MCF 10A (cell line): ENCODE measurements at regions not wholly inside any gene's neighbourhood (a gene's known extent, or its start where the extent isn't known, plus 50 kb on each side); places are given as distances from the start of the nearest gene placed in this dataset.

Experiments
- BruUV-seq: library from RNA; stranded (reverse); fragments of 400-500 nt; replicated peaks from 2 replicates; lab custom pipeline; 2021; lab: Mats Ljungman, UMichigan
- CTCF ChIA-PET: fragments of 300-600 bp; sonication (Branson Sonifier 250); formaldehyde crosslinking; extraction: SDS; loops from one replicate; lab custom pipeline; 2021; ENCODE audit warnings: antibody characterized with exemption, inconsistent platforms; lab: Yijun Ruan, JAX
- POLR2A ChIA-PET: fragments of 300-600, 350-650 bp; sonication (Branson Sonifier 250); formaldehyde crosslinking; extraction: SDS; loops from one replicate; lab custom pipeline; 2020; ENCODE audit warnings: antibody characterized with exemption, inconsistent platforms; lab: Yijun Ruan, JAX
- DNase-seq: peaks from one replicate; pipeline ENCODE4 v3.0.0-alpha.2; 2018; ENCODE audit not compliant: unreplicated experiment
- H3K27ac Mint-ChIP-seq: one replicate; pipeline ENCODE4 v1.8.0; 2022; ENCODE audit warnings: mild to moderate bottlenecking, low read depth, mixed read lengths; ENCODE audit not compliant: unreplicated experiment
- H3K27me3 Mint-ChIP-seq: one replicate; pipeline ENCODE4 v1.8.0; 2022; ENCODE audit warnings: mixed read lengths; ENCODE audit not compliant: insufficient read depth, unreplicated experiment
- H3K36me3 Mint-ChIP-seq: one replicate; pipeline ENCODE4 v1.8.0; 2022; ENCODE audit warnings: mild to moderate bottlenecking, moderate library complexity, mixed read lengths; ENCODE audit not compliant: insufficient read depth, unreplicated experiment
- H3K4me1 Mint-ChIP-seq: one replicate; pipeline ENCODE4 v1.8.0; 2022; ENCODE audit warnings: mixed read lengths; ENCODE audit not compliant: insufficient read depth, unreplicated experiment
- H3K4me3 Mint-ChIP-seq: one replicate; pipeline ENCODE4 v1.8.0; 2022; ENCODE audit warnings: mild to moderate bottlenecking, moderate library complexity, mixed read lengths; ENCODE audit not compliant: unreplicated experiment
- H3K9me3 Mint-ChIP-seq: one replicate; pipeline ENCODE4 v1.8.0; 2022; ENCODE audit warnings: mixed read lengths; ENCODE audit not compliant: unreplicated experiment
- intact Hi-C: fragments of 100-400 bp; cut with micrococcal nuclease; formaldehyde crosslinking; loops from 2 replicates; pipeline ENCODE4 v1.14.1; 2022
- TF ChIP-seq, protein P1 (sequence below): fragments of 200-600 bp; IDR thresholded peaks from one replicate; pipeline ENCODE4 v1.8.0; 2022; ENCODE audit warnings: antibody characterized with exemption, mild to moderate bottlenecking; ENCODE audit not compliant: unreplicated experiment

GRCh38 chr6:166767230-166767629, 140.2 kb upstream of the RPS6KA2 start:
- ChIA-PET POLR2A (no interaction called here), CTCF (interaction anchor here (0.6 to 0.7 kb wide), 2 partner anchors 222 to 699 kb away, joined by 3 read pairs; no protein-coding TSS in a partner anchor)
- TF ChIP-seq, protein P1, sequence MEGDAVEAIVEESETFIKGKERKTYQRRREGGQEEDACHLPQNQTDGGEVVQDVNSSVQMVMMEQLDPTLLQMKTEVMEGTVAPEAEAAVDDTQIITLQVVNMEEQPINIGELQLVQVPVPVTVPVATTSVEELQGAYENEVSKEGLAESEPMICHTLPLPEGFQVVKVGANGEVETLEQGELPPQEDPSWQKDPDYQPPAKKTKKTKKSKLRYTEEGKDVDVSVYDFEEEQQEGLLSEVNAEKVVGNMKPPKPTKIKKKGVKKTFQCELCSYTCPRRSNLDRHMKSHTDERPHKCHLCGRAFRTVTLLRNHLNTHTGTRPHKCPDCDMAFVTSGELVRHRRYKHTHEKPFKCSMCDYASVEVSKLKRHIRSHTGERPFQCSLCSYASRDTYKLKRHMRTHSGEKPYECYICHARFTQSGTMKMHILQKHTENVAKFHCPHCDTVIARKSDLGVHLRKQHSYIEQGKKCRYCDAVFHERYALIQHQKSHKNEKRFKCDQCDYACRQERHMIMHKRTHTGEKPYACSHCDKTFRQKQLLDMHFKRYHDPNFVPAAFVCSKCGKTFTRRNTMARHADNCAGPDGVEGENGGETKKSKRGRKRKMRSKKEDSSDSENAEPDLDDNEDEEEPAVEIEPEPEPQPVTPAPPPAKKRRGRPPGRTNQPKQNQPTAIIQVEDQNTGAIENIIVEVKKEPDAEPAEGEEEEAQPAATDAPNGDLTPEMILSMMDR: no peak
- DNase-seq: no peak
- no peaks in the 10 kb centered on the region for H3K4me1 Mint-ChIP-seq
- H3K27ac Mint-ChIP-seq: no peak overlapping the region
- no peaks in the 10 kb centered on the region for H3K36me3 Mint-ChIP-seq
- intact Hi-C loops: no loop called here
- H3K27me3 Mint-ChIP-seq: peaks cover 50% of the 10 kb centered on the region
- no peaks in the 10 kb centered on the region for H3K9me3 Mint-ChIP-seq
- H3K4me3 Mint-ChIP-seq: no peak overlapping the region
- BruUV-seq: no TSS peak

GRCh38 chr6:166766769-166767168, 139.7 kb upstream of the RPS6KA2 start:
- BruUV-seq: no TSS peak
- Mint-ChIP-seq H3K36me3 (no peaks in the 10 kb centered on the region), H3K27ac (no peak overlapping the region), H3K4me1 (no peaks in the 10 kb centered on the region), H3K4me3 (no peak overlapping the region), H3K9me3 (no peaks in the 10 kb centered on the region), H3K27me3 (peaks cover 46% of the 10 kb centered on the region)
- POLR2A ChIA-PET: interaction anchor here (0.7 kb wide), 1 partner anchor 22 kb away, joined by 3 read pairs; no protein-coding TSS in a partner anchor
- no peak for DNase-seq
- intact Hi-C loops: no loop called here
- TF ChIP-seq, protein P1: no peak
- CTCF ChIA-PET: interaction anchor here (0.6 to 1.0 kb wide), 4 partner anchors 8 to 699 kb away, joined by 3 to 9 read pairs (median 3); no protein-coding TSS in a partner anchor

DNA sequence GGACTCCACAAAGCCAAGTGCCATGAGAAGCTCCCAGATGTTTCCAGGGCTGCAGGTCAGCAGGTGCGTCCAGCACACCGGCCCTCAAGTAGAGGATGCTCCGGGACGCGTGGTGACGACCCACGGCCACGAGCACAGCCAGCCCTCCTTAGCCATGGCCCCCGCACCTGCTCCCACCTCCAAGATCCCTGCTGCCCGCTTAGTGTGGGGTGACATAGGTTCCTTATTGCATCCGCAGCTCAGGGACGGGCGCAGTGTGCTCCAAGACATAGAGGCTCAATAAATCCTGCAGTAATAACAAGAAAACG, 138.1 kb upstream of the RPS6KA2 start:
- POLR2A ChIA-PET: no interaction called here
- no peaks in the 10 kb centered on the region for H3K9me3 Mint-ChIP-seq
- no TSS peak for BruUV-seq
- TF ChIP-seq, protein P1: no peak
- intact Hi-C loops: no loop called here
- CTCF ChIA-PET: interaction anchor here (3.0 kb wide), 1 partner anchor 9 kb away, joined by 19 read pairs; no protein-coding TSS in a partner anchor
- no peaks in the 10 kb centered on the region for H3K36me3 Mint-ChIP-seq
- H3K27ac Mint-ChIP-seq: no peak overlapping the region
- no peak overlapping the region for H3K4me3 Mint-ChIP-seq
- no peaks in the 10 kb centered on the region for H3K4me1 Mint-ChIP-seq
- H3K27me3 Mint-ChIP-seq: peaks cover 46% of the 10 kb centered on the region
- no peak for DNase-seq

- ChIA-PET CTCF (interaction anchor here (3.0 kb wide), 1 partner anchor 10 kb away, joined by 19 read pairs; no protein-coding TSS in a partner anchor), POLR2A (interaction anchor here (0.5 kb wide), 1 partner anchor 358 kb away, joined by 3 read pairs; no protein-coding TSS in a partner anchor)
- TF ChIP-seq, protein P1: no peak
- DNase-seq: no peak
- no peaks in the 10 kb centered on the region for H3K36me3 Mint-ChIP-seq
- H3K4me1 Mint-ChIP-seq: no peaks in the 10 kb centered on the region
- no peak overlapping the region for H3K27ac Mint-ChIP-seq
- no peak overlapping the region for H3K4me3 Mint-ChIP-seq
- no peaks in the 10 kb centered on the region for H3K9me3 Mint-ChIP-seq
- BruUV-seq: no TSS peak
- H3K27me3 Mint-ChIP-seq: peaks cover 51% of the 10 kb centered on the region
- intact Hi-C loops: no loop called here
Measured at GRCh38 chr6:166764473-166765233, 137.6 kb upstream of the RPS6KA2 start.
